CD4-positive, alpha-beta memory T cell (primary cell): ENCODE measurements at regions not wholly inside any gene's neighbourhood (a gene's known extent, or its start where the extent isn't known, plus 50 kb on each side); places are given as distances from the start of the nearest gene placed in this dataset.

Source experiments
- CTCF ChIA-PET: fragments of 350-600 bp; sonication (Branson Sonifier 250); formaldehyde crosslinking; loops from one replicate; lab custom pipeline; 2021; ENCODE audit warnings: inconsistent platforms; ENCODE audit not compliant: partially characterized antibody; lab: Charles Lee
- POLR2A ChIA-PET: fragments of 350-600 bp; sonication (Branson Sonifier 250); formaldehyde crosslinking; loops from one replicate; lab custom pipeline; 2021; ENCODE audit not compliant: partially characterized antibody; lab: Charles Lee
- DNase-seq, 5 donors: peaks; one replicate each; pipeline versions ENCODE4 v3.0.0 to v3.0.0-alpha.2; 2020 to 2022; ENCODE audit warnings: mixed read lengths in 1 of 5
- H3K27ac ChIP-seq: one replicate; pipeline ENCODE4 v1.7.0; 2013; ENCODE audit warnings: low read depth, low read length
- H3K27me3 ChIP-seq: 2 replicates; pipeline ENCODE4 v1.7.0; 2013; ENCODE audit warnings: mild to moderate bottlenecking, low read length, moderate library complexity; ENCODE audit not compliant: insufficient read depth
- H3K36me3 ChIP-seq: 2 replicates; pipeline ENCODE4 v1.7.0; 2013; ENCODE audit warnings: mild to moderate bottlenecking, low read length, moderate library complexity; ENCODE audit not compliant: insufficient read depth
- H3K4me1 ChIP-seq: 2 replicates; pipeline ENCODE4 v1.7.0; 2013; ENCODE audit warnings: mild to moderate bottlenecking, low read length, moderate library complexity; ENCODE audit not compliant: insufficient read depth
- H3K4me3 ChIP-seq, 2 donors: one replicate each; pipeline ENCODE4 v1.7.0; 2013; ENCODE audit warnings: low read length in 2 of 2, mild to moderate bottlenecking in 1 of 2
- H3K9me3 ChIP-seq, 2 donors: one replicate each; pipeline ENCODE4 v1.7.0; 2013; ENCODE audit warnings: low read length in 2 of 2, control low read depth in 1 of 2; ENCODE audit not compliant: control insufficient read depth in 1 of 2
- H3K27ac Mint-ChIP-seq, 7 donors: one replicate each; pipeline ENCODE4 v1.8.0; 2020 to 2021; ENCODE audit warnings: mixed read lengths in 7 of 7, mild to moderate bottlenecking in 6 of 7, inconsistent platforms in 3 of 7, moderate library complexity in 3 of 7
- H3K27me3 Mint-ChIP-seq, 2 donors: one replicate each; pipeline ENCODE4 v1.8.0; 2020 to 2021; ENCODE audit warnings: mixed read lengths in 2 of 2
- H3K36me3 Mint-ChIP-seq, 2 donors: one replicate each; pipeline ENCODE4 v1.8.0; 2020 to 2021; ENCODE audit warnings: mixed read lengths in 2 of 2, inconsistent platforms in 1 of 2, mild to moderate bottlenecking in 1 of 2
- H3K4me1 Mint-ChIP-seq, 4 donors: one replicate each; pipeline ENCODE4 v1.8.0; 2020 to 2021; ENCODE audit warnings: mixed read lengths in 4 of 4, mild to moderate bottlenecking in 1 of 4
- H3K4me3 Mint-ChIP-seq, 8 donors: one replicate each; pipeline ENCODE4 v1.8.0; 2020 to 2021; ENCODE audit warnings: mixed read lengths in 8 of 8, mild to moderate bottlenecking in 7 of 8, moderate library complexity in 6 of 8, inconsistent platforms in 3 of 8
- H3K9me3 Mint-ChIP-seq, 8 donors: one replicate each; pipeline ENCODE4 v1.8.0; 2020 to 2021; ENCODE audit warnings: mixed read lengths in 8 of 8, mild to moderate bottlenecking in 5 of 8, inconsistent platforms in 3 of 8, moderate library complexity in 1 of 8
- intact Hi-C: fragments of 100-400 bp; cut with micrococcal nuclease; formaldehyde crosslinking; loops from one replicate; pipeline ENCODE4 v1.15.1; 2023

- DNase-seq, result no peak
- Mint-ChIP-seq H3K36me3 (no peaks in the 10 kb centered on the region), H3K27ac (no peak overlapping the region), H3K27me3 (no peaks in the 10 kb centered on the region), H3K4me3 (no peak overlapping the region), H3K9me3 (peaks cover 2 to 12% (median 7%) of the 10 kb centered on the region in 8 donors), H3K4me1 (no peaks in the 10 kb centered on the region)
- no peak overlapping the region for H3K4me3 ChIP-seq
- no peaks in the 10 kb centered on the region for H3K36me3 ChIP-seq
- H3K9me3 ChIP-seq, result no peaks in the 10 kb centered on the region
- no peaks in the 10 kb centered on the region for H3K4me1 ChIP-seq
- intact Hi-C loops, result no loop called here
- no peak overlapping the region for H3K27ac ChIP-seq
- no peaks in the 10 kb centered on the region for H3K27me3 ChIP-seq
- ChIA-PET POLR2A (no interaction called here), CTCF (no interaction called here)
Observed at GRCh38 chr14:26218861-26219260, 379.0 kb downstream of the NOVA1 start.

- CTCF ChIA-PET, result no interaction called here
- no peaks in the 10 kb centered on the region for H3K4me1 Mint-ChIP-seq
Observed at GRCh38 chr14:26217778-26218177, 380.1 kb downstream of the NOVA1 start.

DNA sequence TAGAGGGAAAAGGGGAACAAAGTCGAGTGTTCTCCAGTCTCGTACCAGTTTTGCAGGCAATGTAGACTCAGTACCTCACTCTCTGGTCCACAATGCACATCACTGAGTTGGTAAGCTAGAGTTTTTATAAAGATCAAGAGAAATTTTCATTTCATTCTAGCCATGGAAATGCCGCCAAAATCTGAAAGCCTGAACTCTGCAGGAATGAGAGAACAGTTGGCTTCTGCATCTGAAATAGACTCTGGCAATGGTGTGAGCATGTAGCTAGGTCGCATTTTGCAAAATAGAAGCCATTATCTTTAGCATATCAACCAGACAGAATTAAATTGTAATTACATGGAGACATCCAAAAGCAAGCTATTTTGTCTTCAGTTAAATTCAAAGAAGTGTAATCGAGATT lies 381.0 kb downstream of the NOVA1 start:
- no peaks in the 10 kb centered on the region for H3K36me3 Mint-ChIP-seq
- ChIA-PET POLR2A (no interaction called here), CTCF (no interaction called here)
- DNase-seq, result no peak
- H3K4me1 Mint-ChIP-seq, result no peaks in the 10 kb centered on the region
- Histone ChIP-seq H3K27ac (no peak overlapping the region), H3K9me3 (no peaks in the 10 kb centered on the region), H3K4me1 (no peaks in the 10 kb centered on the region), H3K36me3 (no peaks in the 10 kb centered on the region), H3K4me3 (no peak overlapping the region), H3K27me3 (no peaks in the 10 kb centered on the region)
- H3K27ac Mint-ChIP-seq, result no peak overlapping the region
- no peak overlapping the region for H3K4me3 Mint-ChIP-seq
- intact Hi-C loops, result no loop called here
- H3K9me3 Mint-ChIP-seq, result peaks cover 2 to 13% (median 8%) of the 10 kb centered on the region in 8 donors
- no peaks in the 10 kb centered on the region for H3K27me3 Mint-ChIP-seq

More at GRCh38 chr14:26217778-26218177, 380.1 kb downstream of the NOVA1 start:
- no peaks in the 10 kb centered on the region for H3K4me1 ChIP-seq
- H3K9me3 ChIP-seq, result no peaks in the 10 kb centered on the region
- Mint-ChIP-seq H3K36me3 (no peaks in the 10 kb centered on the region), H3K9me3 (peaks cover 4 to 11% (median 8%) of the 10 kb centered on the region in 8 donors), H3K4me3 (no peak overlapping the region), H3K27me3 (no peaks in the 10 kb centered on the region), H3K27ac (no peak overlapping the region)
- H3K27me3 ChIP-seq, result no peaks in the 10 kb centered on the region
- DNase-seq, result no peak
- no peak overlapping the region for H3K27ac ChIP-seq
- no peaks in the 10 kb centered on the region for H3K36me3 ChIP-seq
- intact Hi-C loops, result no loop called here
- POLR2A ChIA-PET, result no interaction called here
- H3K4me3 ChIP-seq, result no peak overlapping the region

GRCh38 chr14:26213846-26214575 lies 383.8 kb downstream of the NOVA1 start:
- H3K27ac Mint-ChIP-seq, result no peak overlapping the region
- H3K4me3 Mint-ChIP-seq, result no peak overlapping the region
- Histone ChIP-seq H3K4me1 (no peaks in the 10 kb centered on the region), H3K27ac (no peak overlapping the region), H3K27me3 (no peaks in the 10 kb centered on the region), H3K36me3 (no peaks in the 10 kb centered on the region), H3K4me3 (no peak overlapping the region), H3K9me3 (no peaks in the 10 kb centered on the region)
- POLR2A ChIA-PET, result no interaction called here
- H3K27me3 Mint-ChIP-seq, result no peaks in the 10 kb centered on the region
- H3K4me1 Mint-ChIP-seq, result no peaks in the 10 kb centered on the region
- no peaks in the 10 kb centered on the region for H3K36me3 Mint-ChIP-seq
- peaks cover 2 to 22% (median 9%) of the 10 kb centered on the region in 8 donors for H3K9me3 Mint-ChIP-seq
- CTCF ChIA-PET, result interaction anchor here (0.5 kb wide), 1 partner anchor 336 kb away, joined by 4 read pairs; no protein-coding TSS in a partner anchor
- no peak for DNase-seq
- intact Hi-C loops, result no loop called here

GRCh38 chr14:26209699-26210098 lies 388.1 kb downstream of the NOVA1 start:
- H3K27me3 ChIP-seq, result no peaks in the 10 kb centered on the region
- no peak overlapping the region for H3K27ac ChIP-seq
- no peak overlapping the region for H3K4me3 ChIP-seq
- Mint-ChIP-seq H3K4me1 (no peaks in the 10 kb centered on the region), H3K9me3 (peaks cover 4 to 35% (median 12%) of the 10 kb centered on the region in 8 donors), H3K27me3 (no peaks in the 10 kb centered on the region), H3K36me3 (no peaks in the 10 kb centered on the region), H3K27ac (no peak overlapping the region), H3K4me3 (no peak overlapping the region)
- intact Hi-C loops, result no loop called here
- ChIA-PET POLR2A (no interaction called here), CTCF (no interaction called here)
- no peaks in the 10 kb centered on the region for H3K9me3 ChIP-seq
- no peaks in the 10 kb centered on the region for H3K4me1 ChIP-seq
- no peaks in the 10 kb centered on the region for H3K36me3 ChIP-seq
- DNase-seq, result no peak

DNA sequence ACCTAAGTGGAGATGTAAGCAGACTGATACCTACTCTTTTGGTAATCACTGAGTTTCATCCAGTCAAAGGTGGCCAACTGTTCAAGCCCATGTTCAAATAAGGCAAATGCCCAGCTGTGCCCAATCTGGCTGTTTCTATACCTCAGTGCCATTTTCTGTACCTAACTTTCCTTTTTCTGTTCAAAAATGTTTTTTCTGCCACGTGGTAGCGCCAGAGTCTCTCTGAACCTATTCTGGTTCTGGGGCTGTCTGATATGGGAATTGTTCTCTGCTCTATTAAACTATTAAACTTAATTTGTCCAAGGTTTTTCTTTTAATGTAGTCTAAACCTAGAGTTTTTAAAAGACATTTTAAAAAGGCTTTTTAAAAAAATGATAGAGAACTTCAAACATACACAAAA lies 391.2 kb downstream of the NOVA1 start:
- Mint-ChIP-seq H3K4me3 (no peak overlapping the region), H3K9me3 (peaks cover 0 to 43% (median 16%) of the 10 kb centered on the region in 8 donors)

DNA sequence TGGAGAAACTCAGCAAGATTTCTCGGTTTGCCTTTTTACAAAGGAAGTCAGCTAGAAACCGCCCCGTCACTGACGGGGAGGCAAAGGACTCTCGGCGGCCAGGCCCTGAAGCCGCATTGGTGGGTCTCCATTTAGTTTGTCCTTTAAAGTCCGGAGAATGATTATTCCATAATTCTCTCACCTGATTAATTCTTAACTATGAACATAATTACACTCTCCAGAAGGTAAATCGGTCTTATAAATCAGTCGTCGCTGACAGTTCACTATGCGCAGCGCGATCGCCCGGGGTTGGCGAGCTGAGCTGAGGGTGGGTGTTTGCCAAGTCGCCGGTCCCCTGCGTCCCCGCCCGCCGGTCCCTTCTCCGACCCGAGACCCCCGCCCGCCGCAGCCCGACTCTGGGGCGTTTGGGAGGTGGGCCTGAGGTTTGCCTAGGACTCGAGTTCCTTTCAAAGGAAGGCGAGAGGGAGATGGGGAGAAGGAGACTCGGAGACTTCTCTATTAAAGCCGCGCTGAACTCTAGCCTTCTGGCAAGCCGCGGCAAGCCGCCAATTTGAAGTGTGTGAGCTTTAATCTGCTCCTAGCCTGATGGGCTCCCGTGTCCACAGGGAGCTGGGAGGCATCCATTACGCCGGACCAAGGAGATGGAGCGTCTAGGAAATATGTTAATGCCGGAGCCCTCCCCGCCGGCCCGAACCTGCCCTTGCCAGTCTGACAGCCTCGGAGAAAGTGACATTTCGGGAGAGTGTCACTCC lies 392.9 kb downstream of the NOVA1 start:
- Mint-ChIP-seq H3K4me3 (no peak overlapping the region), H3K4me1 (no peaks in the 10 kb centered on the region), H3K9me3 (peaks cover 0 to 33% (median 19%) of the 10 kb centered on the region in 8 donors), H3K27ac (no peak overlapping the region), H3K36me3 (no peaks in the 10 kb centered on the region), H3K27me3 (peaks cover 0 to 1% of the 10 kb centered on the region in 2 donors)
- DNase-seq, result no peak
- POLR2A ChIA-PET, result no interaction called here
- CTCF ChIA-PET, result no interaction called here
- H3K9me3 ChIP-seq, result no peaks in the 10 kb centered on the region
- no peak overlapping the region for H3K27ac ChIP-seq
- H3K4me1 ChIP-seq, result no peaks in the 10 kb centered on the region
- H3K36me3 ChIP-seq, result no peaks in the 10 kb centered on the region
- no peak overlapping the region for H3K4me3 ChIP-seq
- no peaks in the 10 kb centered on the region for H3K27me3 ChIP-seq
- intact Hi-C loops, result no loop called here

More for the DNA sequence above, 391.2 kb downstream of the NOVA1 start:
- no peaks in the 10 kb centered on the region for H3K27me3 ChIP-seq
- intact Hi-C loops, result no loop called here
- Mint-ChIP-seq H3K27ac (no peak overlapping the region), H3K4me1 (no peaks in the 10 kb centered on the region), H3K27me3 (peaks cover 0 to 1% of the 10 kb centered on the region in 2 donors), H3K36me3 (no peaks in the 10 kb centered on the region)
- H3K36me3 ChIP-seq, result no peaks in the 10 kb centered on the region
- H3K9me3 ChIP-seq, result no peaks in the 10 kb centered on the region
- no peaks in the 10 kb centered on the region for H3K4me1 ChIP-seq
- H3K4me3 ChIP-seq, result no peak overlapping the region
- ChIA-PET CTCF (no interaction called here), POLR2A (no interaction called here)
- H3K27ac ChIP-seq, result no peak overlapping the region
- DNase-seq, result no peak
